HepG2 (cell line): ENCODE measurements at regions not wholly inside any gene's neighbourhood (a gene's known extent, or its start where the extent isn't known, plus 50 kb on each side); places are given as distances from the start of the nearest gene placed in this dataset.

Experiments
- ATAC-seq: fragments of 200-7000 bp; cut with Tn5 transposase; 3 replicates; pipeline ENCODE4 v1.9.1; 2020; ENCODE audit warnings: mild to moderate bottlenecking, moderate library complexity
- BruUV-seq: library from RNA; stranded (reverse); fragments of 400-500 nt; replicated peaks from 2 replicates; lab custom pipeline; 2021; lab: Mats Ljungman, UMichigan
- CTCF ChIA-PET: fragments of 300-600 bp; formaldehyde crosslinking; extraction: SDS; loops from one replicate; lab custom pipeline; 2021; ENCODE audit warnings: low total read pairs, inconsistent platforms, low intra/inter-chr PET ratio; lab: Yijun Ruan, JAX
- POLR2A ChIA-PET: fragments of 350-600 bp; sonication (Branson Sonifier 250); formaldehyde crosslinking; loops from one replicate; lab custom pipeline; 2020; ENCODE audit warnings: antibody characterized with exemption, inconsistent platforms; lab: Yijun Ruan, JAX
- DNase-seq: peaks from one replicate; pipeline ENCODE4 v3.0.0-alpha.2; 2015; ENCODE audit warnings: low spot score
- FAIRE-seq: peaks from 3 replicates; lab custom pipeline; 2011; peaks lifted over from hg19 to GRCh38; lab: Jason Lieb, UNC
- H2AFZ ChIP-seq: one replicate; pipeline ENCODE4 v1.6.1; 2011; ENCODE audit warnings: low read length, inconsistent platforms
- H3K27ac ChIP-seq: fragments of 300-600 bp; 3 replicates; pipeline ENCODE4 v1.8.0; 2011; ENCODE audit warnings: mixed run types, mild to moderate bottlenecking, mixed read lengths, low read length, inconsistent platforms; ENCODE audit not compliant: insufficient read depth; ENCODE audit errors: extremely low read length
- H3K27me3 ChIP-seq, 2 experiments: fragments of 200-600 bp in 1 of 2; 2 replicates in 1 of 2; 3 replicates in 1 of 2; pipeline versions ENCODE4 v1.6.0 to v1.8.0; 2011; ENCODE audit warnings: low read length in 2 of 2, mild to moderate bottlenecking in 2 of 2, moderate library complexity in 2 of 2, inconsistent platforms in 1 of 2; ENCODE audit not compliant: insufficient read depth in 2 of 2, control insufficient read depth in 1 of 2
- H3K36me3 ChIP-seq, 2 experiments: fragments of 200-600 bp in 1 of 2; replicated peaks in 1 of 2; 2 replicates in 1 of 2; 3 replicates in 1 of 2; pipeline versions ENCODE4 v1.5.1 to v1.8.0; 2011; ENCODE audit warnings: low read length in 2 of 2, inconsistent platforms in 1 of 2; ENCODE audit not compliant: insufficient read depth in 2 of 2, control insufficient read depth in 1 of 2
- H3K4me1 ChIP-seq: 2 replicates; pipeline ENCODE4 v1.5.1; 2012; ENCODE audit warnings: low read length, inconsistent platforms; ENCODE audit not compliant: insufficient read depth
- H3K4me2 ChIP-seq: 2 replicates; pipeline ENCODE4 v1.6.0; 2011; ENCODE audit warnings: low read depth, low read length, inconsistent platforms
- H3K4me3 ChIP-seq, 3 experiments: fragments of 200-600 bp in 1 of 3; sonication (generic), shearing (Covaris generic) in 1 of 3; replicated peaks in 1 of 3; 2 replicates each; pipeline ENCODE4 v1.5.1; 2011 to 2016; ENCODE audit warnings: low read length in 3 of 3, inconsistent platforms in 2 of 3, low read depth in 2 of 3, mild to moderate bottlenecking in 2 of 3, control low read depth in 1 of 3, mixed read lengths in 1 of 3; ENCODE audit not compliant: insufficient read depth in 1 of 3
- H3K79me2 ChIP-seq: one replicate; pipeline ENCODE4 v1.6.1; 2011; ENCODE audit warnings: low read length, inconsistent platforms; ENCODE audit not compliant: insufficient read depth
- H3K9ac ChIP-seq: 2 replicates; pipeline ENCODE4 v1.6.0; 2011; ENCODE audit warnings: mild to moderate bottlenecking, low read depth, low read length, inconsistent platforms; ENCODE audit not compliant: insufficient read depth
- H3K9me3 ChIP-seq: 2 replicates; pipeline ENCODE4 v1.5.1; 2012; ENCODE audit warnings: mild to moderate bottlenecking, low read length
- H4K20me1 ChIP-seq: 2 replicates; pipeline ENCODE4 v1.6.0; 2011; ENCODE audit warnings: inconsistent platforms, mild to moderate bottlenecking, low read length, moderate library complexity; ENCODE audit not compliant: insufficient read depth
- RBFOX2 ChIP-seq: fragments of 200-400 bp; formaldehyde crosslinking; IDR thresholded peaks from 2 replicates; pipeline ENCODE4 v1.6.1; 2017; ENCODE audit warnings: low read depth, mild to moderate bottlenecking, low read length
- RXRA ChIP-seq: sonication (generic); formaldehyde crosslinking; IDR thresholded peaks from 2 replicates; pipeline ENCODE4 v1.5.1; 2020; ENCODE audit warnings: missing genetic modification reagents
- SP140L ChIP-seq: sonication (generic); formaldehyde crosslinking; IDR thresholded peaks from 2 replicates; pipeline ENCODE4 v1.4.0; 2020; ENCODE audit warnings: missing genetic modification reagents, borderline replicate concordance
- ZBTB42 ChIP-seq: sonication (generic); formaldehyde crosslinking; IDR thresholded peaks from 2 replicates; pipeline ENCODE4 v1.5.0; 2020; ENCODE audit warnings: mild to moderate bottlenecking, missing genetic modification reagents
- WGBS: methylation state at CpG from one replicate; pipeline ENCODE4 v1.1.6; 2017; ENCODE audit warnings: low lambda C conversion rate; 5-methylcytosine and 5-hydroxymethylcytosine counted together
- in situ Hi-C: cut with HindIII; loops from 2 replicates; pipeline ENCODE4 v1.10.0; 2017; ENCODE audit warnings: low pct_unique_long_range_greater_than_20kb; ENCODE audit not compliant: extremely low pct_ligation_motif_present
- intact Hi-C: fragments of 100-400 bp; cut with micrococcal nuclease; formaldehyde crosslinking; loops from one replicate; pipeline ENCODE4 v1.10.0; 2022; ENCODE audit not compliant: unreplicated experiment
- TF ChIP-seq, protein P1 (sequence below): sonication (generic); formaldehyde crosslinking; IDR thresholded peaks from 2 replicates; pipeline ENCODE4 v1.4.0; 2020; ENCODE audit warnings: missing genetic modification reagents, borderline replicate concordance
- TF ChIP-seq, protein P2 (sequence below): sonication (generic); formaldehyde crosslinking; IDR thresholded peaks from 2 replicates; pipeline ENCODE4 v1.8.0; 2022; ENCODE audit warnings: missing genetic modification reagents, mild to moderate bottlenecking, borderline replicate concordance

DNA sequence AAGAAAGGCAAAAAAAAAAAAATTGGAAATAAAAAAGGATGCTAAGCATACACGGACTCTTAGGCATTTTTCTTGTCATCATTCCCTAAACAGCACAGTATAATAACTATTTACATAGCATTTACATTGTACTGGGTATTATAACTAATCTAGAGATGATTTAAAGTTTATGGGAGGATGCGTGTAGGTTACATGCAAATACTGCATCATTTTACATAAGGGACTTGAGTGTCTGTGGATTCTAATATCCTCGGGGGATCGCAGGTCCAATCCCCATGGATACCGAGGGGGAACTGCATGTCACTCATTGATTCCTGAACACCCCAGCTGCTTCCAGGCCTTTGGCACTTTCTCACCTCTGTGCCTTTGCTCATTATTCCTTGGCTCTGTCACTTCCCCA is 57.8 kb upstream of the SIPA1L2 start (continued):
- TF ChIP-seq SP140L: no peak

DNA sequence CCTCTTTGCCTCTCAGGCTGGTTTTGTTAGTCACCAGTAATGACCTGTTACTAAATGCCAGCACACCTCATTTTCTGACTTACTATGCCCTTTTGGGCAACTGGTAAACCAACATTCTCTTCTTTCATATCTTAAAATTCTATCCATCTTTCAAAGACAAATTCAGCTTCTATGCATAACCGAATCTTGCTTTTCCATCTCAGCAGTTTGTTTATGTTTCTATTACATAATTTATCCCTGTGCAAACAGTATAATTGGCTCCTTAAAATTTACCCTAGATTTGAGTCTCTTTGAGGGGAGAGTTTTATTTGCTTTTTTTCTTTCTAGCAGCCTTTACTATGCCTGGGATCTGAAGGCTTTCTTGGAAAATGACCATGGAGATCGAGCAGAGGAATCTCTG is 58.5 kb upstream of the SIPA1L2 start:
- CTCF ChIA-PET: no interaction called here

More for the DNA sequence above, 58.5 kb upstream of the SIPA1L2 start:
- Histone ChIP-seq H4K20me1 (no peaks in the 10 kb centered on the region), H3K4me1 (no peaks in the 10 kb centered on the region), H3K9me3 (no peaks in the 10 kb centered on the region), H2AFZ (no peak overlapping the region), H3K27ac (no peak overlapping the region), H3K27me3 (0 out of 5 replicates have a peak, but pooled peaks cover 0 to 4% of the 10 kb centered on the region in 2 experiments), H3K4me3 (no peak overlapping the region), H3K79me2 (no peaks in the 10 kb centered on the region), H3K9ac (no peak overlapping the region), H3K36me3 (no peaks in the 10 kb centered on the region), H3K4me2 (no peak overlapping the region)
- no peak for ATAC-seq
- in situ Hi-C loops: no loop called here
- no peak for DNase-seq
- intact Hi-C loops: no loop called here
- POLR2A ChIA-PET: no interaction called here
- no peak for FAIRE-seq
- no TSS peak for BruUV-seq
- 3% methylated on average over 2 of the region's 2 CpGs for WGBS
- TF ChIP-seq RXRA (CRISPR knock-in tag): no peak
- TF ChIP-seq, protein P1, sequence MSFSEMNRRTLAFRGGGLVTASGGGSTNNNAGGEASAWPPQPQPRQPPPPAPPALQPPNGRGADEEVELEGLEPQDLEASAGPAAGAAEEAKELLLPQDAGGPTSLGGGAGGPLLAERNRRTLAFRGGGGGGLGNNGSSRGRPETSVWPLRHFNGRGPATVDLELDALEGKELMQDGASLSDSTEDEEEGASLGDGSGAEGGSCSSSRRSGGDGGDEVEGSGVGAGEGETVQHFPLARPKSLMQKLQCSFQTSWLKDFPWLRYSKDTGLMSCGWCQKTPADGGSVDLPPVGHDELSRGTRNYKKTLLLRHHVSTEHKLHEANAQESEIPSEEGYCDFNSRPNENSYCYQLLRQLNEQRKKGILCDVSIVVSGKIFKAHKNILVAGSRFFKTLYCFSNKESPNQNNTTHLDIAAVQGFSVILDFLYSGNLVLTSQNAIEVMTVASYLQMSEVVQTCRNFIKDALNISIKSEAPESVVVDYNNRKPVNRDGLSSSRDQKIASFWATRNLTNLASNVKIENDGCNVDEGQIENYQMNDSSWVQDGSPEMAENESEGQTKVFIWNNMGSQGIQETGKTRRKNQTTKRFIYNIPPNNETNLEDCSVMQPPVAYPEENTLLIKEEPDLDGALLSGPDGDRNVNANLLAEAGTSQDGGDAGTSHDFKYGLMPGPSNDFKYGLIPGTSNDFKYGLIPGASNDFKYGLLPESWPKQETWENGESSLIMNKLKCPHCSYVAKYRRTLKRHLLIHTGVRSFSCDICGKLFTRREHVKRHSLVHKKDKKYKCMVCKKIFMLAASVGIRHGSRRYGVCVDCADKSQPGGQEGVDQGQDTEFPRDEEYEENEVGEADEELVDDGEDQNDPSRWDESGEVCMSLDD (CRISPR knock-in tag): no peak
- TF ChIP-seq, protein P2, sequence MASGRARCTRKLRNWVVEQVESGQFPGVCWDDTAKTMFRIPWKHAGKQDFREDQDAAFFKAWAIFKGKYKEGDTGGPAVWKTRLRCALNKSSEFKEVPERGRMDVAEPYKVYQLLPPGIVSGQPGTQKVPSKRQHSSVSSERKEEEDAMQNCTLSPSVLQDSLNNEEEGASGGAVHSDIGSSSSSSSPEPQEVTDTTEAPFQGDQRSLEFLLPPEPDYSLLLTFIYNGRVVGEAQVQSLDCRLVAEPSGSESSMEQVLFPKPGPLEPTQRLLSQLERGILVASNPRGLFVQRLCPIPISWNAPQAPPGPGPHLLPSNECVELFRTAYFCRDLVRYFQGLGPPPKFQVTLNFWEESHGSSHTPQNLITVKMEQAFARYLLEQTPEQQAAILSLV (CRISPR knock-in tag): no peak
- TF ChIP-seq ZBTB42 (CRISPR knock-in tag): no peak
- no peak for TF ChIP-seq RBFOX2
